ENCODE measurements at regions not wholly inside any gene's neighbourhood (a gene's known extent, or its start where the extent isn't known, plus 50 kb on each side); places are given as distances from the start of the nearest gene placed in this dataset.
"Not testable (repeated sequence)": the region's sequence is repeated elsewhere in the genome, so short reads cannot be mapped to it uniquely, and the experiment has no call there.

GRCh38 chr9:73049280-73049679, 96.4 kb upstream of the ALDH1A1 start:
- no peak for DNase-seq (ENCODE audit: low read depth)
- no peak for TF ChIP-seq CTCF (IDR thresholded peaks at IDR 0.05; ENCODE audit: low read length, missing control alignments)
- no peak overlapping the region for H3K4me3 ChIP-seq (replicated peaks; ENCODE audit: low read depth, low read length)

- no peak overlapping the region for H3K4me3 ChIP-seq (replicated peaks; ENCODE audit: low read depth, low read length)
- TF ChIP-seq CTCF (IDR thresholded peaks at IDR 0.05; ENCODE audit: low read length, missing control alignments) = no peak
- DNase-seq (ENCODE audit: low read depth) = no peak
Observed at GRCh38 chr9:73046769-73047168, 93.9 kb upstream of the ALDH1A1 start.

GRCh38 chr9:73044776-73045175, 91.9 kb upstream of the ALDH1A1 start:
- DNase-seq (ENCODE audit: low read depth); H3K4me3 ChIP-seq (replicated peaks; ENCODE audit: low read depth, low read length): not testable (repeated sequence)

- peak; percentile 10 for DNase-seq (ENCODE audit: low read depth)
- H3K4me3 ChIP-seq (replicated peaks; ENCODE audit: low read depth, low read length) = no peak overlapping the region
- TF ChIP-seq CTCF (IDR thresholded peaks at IDR 0.05; ENCODE audit: low read length, missing control alignments) = no peak
Observed at GRCh38 chr9:73042155-73042554, 89.3 kb upstream of the ALDH1A1 start.

GRCh38 chr9:73039271-73040263, 86.7 kb upstream of the ALDH1A1 start:
- no peak overlapping the region for H3K4me3 ChIP-seq (replicated peaks; ENCODE audit: low read depth, low read length)
- no peak for TF ChIP-seq CTCF (IDR thresholded peaks at IDR 0.05; ENCODE audit: low read length, missing control alignments)
- DNase-seq (ENCODE audit: low read depth) = peak; percentile 76

- DNase-seq (ENCODE audit: low read depth) = peak; percentile 58
Observed at GRCh38 chr9:73038613-73039012, 85.8 kb upstream of the ALDH1A1 start.

More at GRCh38 chr9:73038613-73039012, 85.8 kb upstream of the ALDH1A1 start:
- no peak overlapping the region for H3K4me3 ChIP-seq (replicated peaks; ENCODE audit: low read depth, low read length)
- no peak for TF ChIP-seq CTCF (IDR thresholded peaks at IDR 0.05; ENCODE audit: low read length, missing control alignments)

Data from fibroblast of pulmonary artery (primary cell).